ENCODE measurements at regions not wholly inside any gene's neighbourhood (a gene's known extent, or its start where the extent isn't known, plus 50 kb on each side); places are given as distances from the start of the nearest gene placed in this dataset.

DNA sequence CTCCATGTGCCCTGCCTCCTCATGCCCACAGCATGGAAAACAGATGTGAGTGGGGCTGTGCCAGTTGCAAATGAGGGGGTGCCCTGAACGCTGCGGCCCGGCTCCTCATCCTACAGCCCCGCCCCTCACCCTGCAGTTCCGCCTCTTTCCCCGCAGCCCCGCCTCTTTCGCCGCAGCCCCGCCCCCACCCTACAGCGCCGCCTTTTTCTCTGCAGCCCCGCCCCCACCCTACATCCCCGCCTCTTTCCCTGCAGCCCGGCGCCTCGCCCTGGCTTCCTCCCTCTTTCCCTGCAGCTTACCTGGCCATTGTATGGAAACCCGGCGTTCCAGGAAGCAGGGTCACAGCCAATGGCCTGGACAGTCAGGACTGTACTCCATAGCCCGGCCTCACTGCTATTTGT is 284.9 kb downstream of the TLE3 start:
- Histone ChIP-seq H3K4me3 (no peak overlapping the region), H3K27ac (no peak overlapping the region)
- no peak for TF ChIP-seq CTCF (IDR thresholded peaks at IDR 0.05)
- DNase-seq (ENCODE audit: low spot score) = no peak

GRCh38 chr15:69813881-69814280 is 283.8 kb downstream of the TLE3 start:
- H3K4me3 ChIP-seq = no peak overlapping the region
- TF ChIP-seq CTCF (IDR thresholded peaks at IDR 0.05) = no peak
- no peak for DNase-seq (ENCODE audit: low spot score)
- no peak overlapping the region for H3K27ac ChIP-seq

GRCh38 chr15:69814932-69815331 is 282.8 kb downstream of the TLE3 start:
- DNase-seq (ENCODE audit: low spot score) = no peak
- H3K27ac ChIP-seq = no peak overlapping the region
- H3K4me3 ChIP-seq = no peak overlapping the region
- no peak for TF ChIP-seq CTCF (IDR thresholded peaks at IDR 0.05)

DNA sequence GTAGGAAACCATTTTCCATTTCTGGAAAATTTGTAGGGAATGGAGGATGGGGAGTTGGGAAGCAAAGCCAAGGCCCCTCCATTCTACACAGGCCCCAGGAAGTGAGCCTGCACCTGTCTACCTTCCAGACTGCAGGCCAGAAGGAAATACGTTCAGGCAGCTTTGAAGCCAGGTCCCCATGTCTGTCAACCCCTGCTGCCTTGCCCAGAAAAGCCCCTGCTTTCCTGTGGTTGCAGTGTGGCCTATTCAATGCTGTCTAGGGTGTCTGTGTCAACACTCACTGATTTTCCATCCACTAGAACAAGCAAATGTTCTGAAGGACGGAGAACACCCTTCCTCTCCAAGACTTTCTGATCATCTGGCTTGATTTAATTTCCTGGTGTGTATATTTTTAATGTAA is 281.9 kb downstream of the TLE3 start:
- DNase-seq (ENCODE audit: low spot score) = no peak
- TF ChIP-seq CTCF (IDR thresholded peaks at IDR 0.05) = no peak

DNA sequence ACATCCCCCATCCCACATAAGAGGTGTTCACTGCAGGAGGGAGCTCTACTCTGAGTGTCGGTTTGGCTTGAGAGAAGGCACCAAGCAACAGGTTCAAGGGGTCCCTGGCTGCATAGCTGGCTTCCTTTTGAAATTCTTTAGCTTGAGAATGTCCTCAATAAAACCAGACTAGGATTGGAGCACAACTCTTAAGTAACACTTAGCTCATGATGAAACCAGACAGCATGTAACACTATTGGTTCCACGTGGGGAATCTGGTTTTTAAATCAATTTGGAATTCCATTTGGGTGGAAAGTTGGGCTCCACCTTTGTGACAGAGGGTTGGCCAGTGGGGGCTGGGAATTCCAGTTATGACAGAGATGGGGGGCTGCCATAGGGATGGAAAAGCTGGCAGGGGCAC is 281.2 kb downstream of the TLE3 start:
- TF ChIP-seq CTCF (IDR thresholded peaks at IDR 0.05) = no peak
- DNase-seq (ENCODE audit: low spot score) = no peak

More for the DNA sequence above, 281.9 kb downstream of the TLE3 start:
- Histone ChIP-seq H3K4me3 (no peak overlapping the region), H3K27ac (no peak overlapping the region)

GRCh38 chr15:69818529-69818928 is 279.2 kb downstream of the TLE3 start:
- TF ChIP-seq CTCF (IDR thresholded peaks at IDR 0.05) = no peak
- Histone ChIP-seq H3K27ac (no peak overlapping the region), H3K4me3 (no peak overlapping the region)
- no peak for DNase-seq (ENCODE audit: low spot score)

More for the DNA sequence above, 281.2 kb downstream of the TLE3 start:
- Histone ChIP-seq H3K27ac (no peak overlapping the region), H3K4me3 (no peak overlapping the region)

- Histone ChIP-seq H3K4me3 (no peak overlapping the region), H3K27ac (no peak overlapping the region)
- DNase-seq (ENCODE audit: low spot score) = no peak
- TF ChIP-seq CTCF (IDR thresholded peaks at IDR 0.05) = no peak
These were observed 278.3 kb downstream of the TLE3 start for GRCh38 chr15:69819371-69819770.
